SIG-M5 treated with dmso at 0.1 percent for 504 hours (cell line): ENCODE measurements at regions not wholly inside any gene's neighbourhood (a gene's known extent, or its start where the extent isn't known, plus 50 kb on each side); places are given as distances from the start of the nearest gene placed in this dataset.
A peak's percentile ranks its signal among the peaks of the same experiment; 100 is the strongest.
"Not testable (repeated sequence)": the region's sequence is repeated elsewhere in the genome, so short reads cannot be mapped to it uniquely, and the experiment has no call there.

Experiments
- DNase-seq: peaks from one replicate; lab custom pipeline; 2025; ENCODE audit not compliant: unreplicated experiment; lab: John Stamatoyannopoulos, UW

DNA sequence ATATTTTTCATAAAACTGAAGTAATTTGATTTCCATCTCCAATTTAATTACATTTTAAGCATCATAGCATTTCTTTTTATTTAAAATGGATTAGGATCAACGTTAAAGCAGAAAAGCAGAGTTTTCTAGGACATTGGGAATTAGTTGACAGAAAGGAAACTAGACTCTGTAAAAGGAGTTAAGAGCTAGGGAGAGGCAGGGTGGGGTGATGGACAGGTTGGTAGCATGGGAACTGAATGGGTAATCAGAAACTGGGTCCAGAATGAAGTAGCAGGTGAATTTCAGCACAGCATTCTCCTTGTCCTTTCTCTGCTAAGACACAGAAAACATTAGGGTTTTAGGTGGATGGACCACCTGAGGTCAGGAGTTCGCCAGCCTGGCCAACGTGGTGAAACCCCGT, 97.6 kb downstream of the ANAPC4 start:
- no peak for DNase-seq

DNA sequence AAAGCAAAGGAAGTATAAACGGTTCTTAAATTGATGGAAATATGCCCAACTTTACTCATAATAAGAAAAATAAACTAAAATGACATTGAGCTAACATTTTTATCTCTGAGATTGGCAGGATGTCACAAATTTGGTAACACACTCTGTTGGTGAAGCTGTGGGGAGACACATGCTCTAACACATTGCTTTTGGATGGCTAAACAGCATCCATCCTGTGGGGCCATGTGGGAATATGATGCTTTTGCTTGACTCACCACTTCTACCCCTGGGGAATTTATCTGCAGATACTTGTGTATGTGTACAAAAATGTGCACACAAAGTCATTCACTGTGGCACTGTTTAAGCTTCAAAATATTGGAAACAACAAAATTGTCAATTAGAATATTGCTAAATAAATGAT, 100.2 kb downstream of the ANAPC4 start:
- no peak for DNase-seq

DNA sequence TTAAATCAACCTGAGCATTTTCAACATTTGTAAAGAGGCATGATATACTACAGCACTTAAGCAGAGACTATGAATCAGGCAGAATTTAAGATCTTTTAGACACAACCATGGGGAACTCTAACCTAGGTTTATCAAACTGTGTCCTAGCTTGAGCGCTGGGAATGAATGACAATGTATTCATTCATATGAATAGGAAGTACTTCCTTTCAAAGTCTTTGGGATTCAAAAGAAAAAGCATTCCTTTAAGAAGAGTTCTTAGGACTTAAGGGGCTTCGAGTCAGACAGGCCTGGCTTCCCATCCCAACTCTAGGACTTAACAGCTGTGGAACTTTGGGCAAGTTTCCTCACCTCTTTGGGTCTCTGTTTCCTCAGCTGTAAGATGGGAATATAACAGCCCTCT, 104.6 kb downstream of the ANAPC4 start:
- DNase-seq: no peak

DNA sequence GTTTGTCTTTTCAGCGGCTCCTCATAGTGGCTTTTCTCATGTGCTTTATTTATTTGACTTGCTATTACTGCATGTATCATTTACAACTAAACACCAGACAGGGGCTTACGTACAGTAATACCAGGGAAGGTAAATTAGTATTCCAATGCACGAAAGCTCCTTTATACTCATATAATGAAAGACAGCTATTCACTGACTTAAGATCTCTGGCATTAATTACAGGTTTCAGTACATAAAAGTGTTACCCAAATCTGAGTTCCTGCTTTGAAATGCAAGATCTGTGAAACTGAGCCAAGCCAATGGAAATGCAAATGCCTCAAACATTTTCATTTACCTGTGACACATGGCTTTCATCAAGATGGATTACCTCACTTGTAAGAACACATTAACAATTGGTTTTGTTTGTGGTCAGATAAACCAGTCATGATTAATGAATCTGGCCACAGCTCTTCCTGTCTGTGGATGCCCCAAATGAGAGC, 107.2 kb downstream of the ANAPC4 start:
- DNase-seq: no peak

DNA sequence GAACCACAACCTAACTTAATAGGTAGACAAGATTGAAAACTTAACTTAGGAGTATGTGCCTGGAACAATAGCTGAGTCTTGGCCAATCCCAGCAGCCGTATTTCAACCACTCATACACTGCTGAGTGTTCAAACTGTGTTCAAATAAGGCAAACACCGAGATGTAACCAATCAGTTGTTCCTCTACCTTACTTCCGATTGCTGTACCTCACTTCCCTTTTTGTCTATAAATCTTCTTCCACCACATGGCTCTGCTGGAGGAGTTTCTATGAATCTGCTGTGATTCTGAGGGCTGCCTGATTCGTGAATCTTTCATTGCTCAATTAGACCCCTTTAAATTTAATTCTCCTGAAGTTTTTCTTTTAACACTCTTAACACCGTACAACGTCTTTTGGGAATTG, 108.0 kb downstream of the ANAPC4 start:
- peak; percentile 18 for DNase-seq

DNA sequence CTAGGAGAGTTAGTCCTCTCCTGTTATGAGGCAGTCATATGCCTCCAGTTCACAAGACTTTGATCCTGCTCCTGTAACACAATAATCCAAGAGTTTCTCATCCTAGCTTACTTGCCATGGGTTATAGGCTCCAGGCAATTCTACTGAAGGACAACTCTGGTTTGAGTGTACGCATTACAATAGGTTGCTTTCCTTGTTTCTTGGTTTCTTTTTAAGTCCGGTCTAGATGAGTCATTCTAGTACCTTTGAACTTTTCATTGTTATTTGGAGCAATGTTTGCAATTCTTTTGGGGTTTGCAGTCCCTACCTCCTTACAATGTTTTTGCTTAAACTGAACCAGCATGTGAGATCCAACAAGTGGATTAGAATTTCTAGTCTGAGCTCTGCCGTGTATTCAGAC, 109.1 kb downstream of the ANAPC4 start:
- no peak for DNase-seq

DNA sequence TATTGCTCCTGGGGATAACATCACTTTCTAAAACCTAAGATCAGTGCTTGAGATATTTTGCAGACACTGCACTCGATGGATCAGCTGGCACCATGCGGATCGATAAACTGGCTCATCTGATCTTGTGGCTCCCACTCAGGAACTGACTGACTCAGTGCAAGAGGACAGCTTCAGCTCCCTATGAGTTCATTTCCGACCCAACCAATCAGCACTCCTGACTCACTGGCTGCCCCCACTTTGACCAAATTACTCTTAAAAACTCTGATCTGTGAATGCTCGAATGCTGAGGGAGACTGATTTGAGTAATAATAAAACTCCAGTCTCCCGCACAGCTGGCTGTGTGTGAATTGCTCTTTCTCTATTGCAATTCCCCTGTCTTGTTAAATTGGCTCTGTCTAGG, 110.1 kb downstream of the ANAPC4 start:
- DNase-seq: no peak

DNA sequence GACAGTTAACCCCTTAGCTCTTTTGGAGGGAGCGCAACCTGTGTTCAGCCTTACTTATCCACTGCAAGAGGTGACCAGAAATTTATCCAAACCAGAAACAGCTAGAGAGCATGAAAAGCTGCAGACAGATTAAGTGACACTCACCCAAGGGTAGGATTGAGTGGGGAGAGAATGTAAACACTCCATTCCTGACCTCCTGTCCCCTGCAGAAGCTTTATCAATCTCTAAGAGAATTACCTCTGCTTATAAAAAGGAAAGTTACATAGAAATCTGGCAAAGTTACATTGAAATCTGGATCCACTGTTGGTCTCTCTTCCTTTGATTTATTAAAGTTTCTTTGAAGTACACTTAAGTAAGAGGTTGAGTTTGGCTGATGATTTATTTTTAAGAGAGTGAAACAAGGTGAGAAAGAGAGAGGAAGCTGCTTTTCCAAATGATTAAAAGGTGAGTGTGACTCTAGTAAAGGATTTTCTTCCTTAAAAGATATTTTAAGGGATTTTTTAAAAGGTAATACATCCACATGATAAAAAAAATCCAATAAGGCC, 112.3 kb downstream of the ANAPC4 start:
- no peak for DNase-seq

DNA sequence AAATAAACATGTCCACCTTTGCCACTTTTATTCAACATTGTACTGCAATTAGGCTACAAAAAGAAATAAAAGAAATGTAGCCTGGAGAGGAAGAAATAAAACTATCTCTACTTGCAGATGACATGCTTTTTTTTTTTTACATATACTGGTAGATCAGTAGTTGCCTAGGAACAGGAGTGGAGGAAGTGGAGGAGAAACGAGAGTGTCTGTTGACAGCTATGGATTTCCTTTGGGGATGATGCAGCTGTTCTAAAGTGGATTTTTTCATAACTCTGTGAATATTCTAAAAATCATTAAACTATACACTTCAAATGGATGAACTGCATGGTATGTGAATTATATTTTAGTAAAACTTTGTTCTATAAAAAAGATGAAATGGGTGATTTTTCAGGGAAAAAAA, 116.4 kb downstream of the ANAPC4 start:
- DNase-seq: no peak

DNA sequence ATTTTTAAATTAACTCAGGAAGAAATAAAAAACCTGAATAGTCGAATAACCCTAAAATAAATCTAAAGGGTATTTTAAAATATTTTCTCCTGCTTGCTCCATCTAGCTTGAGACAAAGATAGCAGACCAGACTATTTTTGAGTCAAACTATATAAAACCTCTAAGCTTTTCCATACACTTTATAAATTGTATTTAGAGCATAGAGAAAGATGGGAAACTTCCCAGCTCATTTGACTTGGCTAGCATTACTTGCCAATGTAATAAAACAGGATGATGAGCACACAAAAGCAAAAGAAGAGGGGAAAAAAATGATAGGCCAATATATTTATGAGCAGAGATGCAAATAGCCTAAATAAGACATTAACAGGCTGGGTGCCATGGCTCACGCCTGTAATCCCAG, 117.1 kb downstream of the ANAPC4 start:
- DNase-seq: no peak

DNA sequence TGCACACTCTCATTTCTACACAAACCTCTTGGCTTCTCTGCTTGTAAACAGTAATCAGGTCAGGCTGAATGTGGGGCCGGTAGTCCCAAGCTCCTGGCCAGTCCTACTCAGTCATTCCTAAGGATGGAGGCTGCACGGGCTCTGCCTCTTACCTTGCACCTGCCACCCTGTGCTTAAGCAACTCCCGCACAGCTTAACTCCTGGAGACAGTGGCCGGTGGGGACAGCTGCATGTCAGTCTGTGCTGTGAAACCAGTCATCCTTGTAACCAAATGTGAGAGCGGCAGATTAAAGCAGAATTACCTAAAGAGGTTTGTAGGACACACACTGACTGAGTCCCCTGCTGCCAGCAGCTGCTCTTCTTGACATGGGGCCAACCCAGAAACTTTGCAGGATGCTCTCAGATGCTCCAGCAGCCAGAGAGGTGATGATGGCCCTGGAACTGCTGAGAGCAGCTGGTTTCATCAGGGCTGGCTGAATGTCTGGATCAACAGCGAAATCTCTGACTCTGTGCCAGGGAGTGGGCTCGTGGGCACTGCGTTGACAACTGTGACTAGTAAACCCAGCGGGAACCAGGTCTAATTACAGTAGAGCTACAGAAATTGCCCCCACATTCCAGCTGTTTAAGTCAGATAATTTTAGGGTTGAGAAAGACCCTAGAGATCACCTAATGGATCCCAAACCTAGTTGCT, 123.7 kb downstream of the ANAPC4 start:
- DNase-seq: no peak

DNA sequence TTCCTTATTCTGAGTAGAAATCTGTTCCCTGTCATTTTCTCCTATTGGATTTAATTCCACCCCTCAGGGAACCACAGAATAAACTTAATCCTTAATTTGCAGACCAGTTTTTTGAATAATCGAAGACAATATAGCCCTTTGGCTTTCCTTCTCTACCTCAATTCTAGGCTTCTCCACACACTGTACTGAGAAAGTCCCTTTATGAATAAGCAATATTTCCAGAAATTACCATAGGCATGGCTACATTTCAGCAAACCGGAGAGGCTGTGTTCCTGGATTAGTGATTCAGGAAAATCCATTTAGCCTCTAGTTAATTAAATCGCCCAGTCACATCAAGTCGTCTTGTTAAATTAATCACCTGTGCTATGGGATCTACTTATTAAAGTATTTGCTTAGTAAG, 125.1 kb downstream of the ANAPC4 start:
- DNase-seq: no peak

DNA sequence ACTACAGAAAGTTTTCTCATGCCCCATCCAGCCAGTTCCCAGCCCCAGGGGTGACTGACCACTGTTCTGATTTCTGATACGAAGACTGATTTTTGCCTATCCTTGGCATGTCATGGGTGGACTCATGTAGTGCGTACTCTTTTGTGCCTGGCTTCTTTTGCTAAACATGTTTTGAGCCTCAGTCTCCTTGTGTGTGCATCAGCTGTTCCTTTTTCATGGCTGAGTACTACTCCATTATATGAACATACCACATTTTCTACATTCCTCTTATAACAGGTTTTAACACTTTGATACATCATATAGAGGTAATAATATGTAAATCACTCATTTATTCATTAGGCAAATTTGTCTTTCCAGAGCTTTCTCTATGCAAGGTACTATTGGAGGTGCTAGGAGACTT, 126.7 kb downstream of the ANAPC4 start:
- no peak for DNase-seq

DNA sequence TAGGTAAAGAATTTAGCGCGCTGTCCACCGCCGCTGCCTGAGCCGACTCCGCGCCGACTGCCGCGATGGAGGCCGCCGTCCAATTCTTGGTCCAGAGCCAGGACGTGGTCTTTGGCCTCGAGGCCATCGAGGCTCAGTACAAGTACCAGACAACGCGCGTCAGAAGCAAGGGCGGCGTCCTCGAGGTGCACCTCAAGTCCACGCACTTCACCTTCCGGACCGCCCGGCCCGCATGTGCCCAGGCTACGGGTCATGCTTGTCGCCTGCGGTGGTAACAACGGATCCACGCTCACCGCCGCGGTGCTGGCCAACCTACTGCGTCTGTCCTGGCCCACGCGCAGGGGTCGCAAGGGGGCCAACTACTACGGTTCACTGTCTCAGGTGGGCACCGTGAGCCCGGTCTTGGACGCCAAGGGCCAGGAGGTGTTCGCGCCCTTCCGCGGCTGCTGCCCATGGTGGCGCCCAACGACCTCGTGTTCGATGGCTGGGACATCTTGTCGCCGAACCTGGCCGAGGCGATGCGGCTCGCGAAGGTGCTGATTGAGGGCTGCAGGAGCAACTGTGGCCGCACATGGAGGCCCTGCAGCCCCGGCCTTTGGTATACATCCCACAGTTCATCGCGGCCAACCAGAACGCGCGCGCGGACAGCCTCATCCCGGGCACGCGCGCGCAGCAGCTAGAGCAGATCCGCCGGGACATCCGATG, 128.0 kb downstream of the ANAPC4 start:
- no peak for DNase-seq

DNA sequence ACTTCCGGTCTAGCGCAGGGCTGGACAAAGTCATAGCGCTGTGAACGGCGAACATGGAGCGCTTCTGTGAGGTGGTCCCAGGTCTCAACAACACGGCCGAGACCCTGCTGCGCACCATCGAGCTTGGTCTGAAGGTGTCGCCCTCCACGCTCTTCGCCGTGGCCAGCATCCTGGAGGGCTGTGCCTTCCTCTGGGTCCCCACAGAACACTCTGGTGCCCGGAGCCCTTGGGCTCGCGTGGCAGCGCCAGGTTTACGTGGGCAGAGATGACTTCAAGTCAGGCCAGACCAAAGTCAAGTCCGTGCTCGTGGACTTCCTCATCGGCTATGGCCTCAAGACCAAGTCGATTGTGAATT, 128.6 kb downstream of the ANAPC4 start:
- no peak for DNase-seq

DNA sequence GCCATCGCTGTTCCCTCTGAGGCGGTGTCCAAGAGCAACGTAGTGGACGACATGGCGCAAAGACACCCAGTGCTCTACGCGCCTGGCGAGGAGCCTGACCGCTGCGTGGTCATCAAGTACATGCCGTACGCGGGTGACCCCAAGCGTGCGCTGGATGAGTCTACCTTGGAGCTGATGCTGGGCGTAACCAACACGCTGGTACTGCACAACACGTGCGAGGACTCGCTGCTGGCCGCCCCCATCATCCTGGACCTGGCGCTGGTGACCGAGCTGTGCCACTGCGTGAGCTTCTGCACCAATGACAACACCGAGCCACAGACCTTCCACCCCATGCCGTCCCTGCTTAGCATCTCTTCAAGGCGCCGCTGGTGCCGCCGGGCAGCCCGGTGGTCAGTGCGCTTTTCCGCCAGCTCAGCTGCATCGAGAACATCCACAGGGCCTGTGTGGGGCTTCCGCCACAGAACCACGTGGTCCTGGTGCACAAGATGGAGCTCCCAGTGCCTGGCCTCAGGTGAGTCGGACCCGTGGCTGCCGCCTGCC, 129.0 kb downstream of the ANAPC4 start:
- no peak for DNase-seq

DNA sequence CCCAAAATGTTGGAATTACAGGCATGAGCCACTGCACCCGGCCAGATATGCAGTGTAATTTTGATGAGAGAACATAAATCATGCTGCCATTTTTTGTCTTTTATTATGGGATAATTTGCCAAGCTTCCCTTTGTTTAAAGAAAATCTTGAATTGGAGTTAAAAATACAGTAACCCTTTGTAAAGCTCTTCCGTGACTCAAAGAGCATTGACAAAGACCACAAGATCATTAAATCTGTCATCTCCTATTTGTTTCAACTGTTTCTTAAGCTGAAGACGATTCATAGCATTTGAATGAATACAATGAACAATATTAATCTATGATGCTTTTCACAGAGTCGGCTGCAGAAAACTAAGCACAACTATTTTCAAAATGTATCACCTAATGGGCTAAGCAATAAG, 132.6 kb downstream of the ANAPC4 start:
- DNase-seq: no peak

DNA sequence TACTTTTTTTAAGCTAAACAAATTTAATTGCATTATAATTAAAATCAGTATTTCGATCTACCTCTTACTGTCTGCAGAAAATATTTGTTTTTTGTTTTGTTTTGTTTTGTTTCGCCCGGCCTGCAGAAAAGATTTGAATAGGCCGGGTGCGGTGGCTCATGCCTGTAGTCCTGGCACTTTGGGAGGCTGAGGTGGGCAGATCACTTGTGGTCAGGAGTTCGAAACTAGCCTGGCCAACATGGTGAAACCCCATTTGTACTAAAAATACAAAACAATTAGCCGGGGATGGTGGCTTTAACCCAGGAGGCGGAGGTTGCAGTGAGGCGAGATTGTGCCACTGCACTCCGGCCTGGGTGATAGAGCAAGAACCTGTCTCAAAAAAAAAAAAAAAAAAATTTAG, 134.8 kb downstream of the ANAPC4 start:
- DNase-seq: not testable (repeated sequence)

DNA sequence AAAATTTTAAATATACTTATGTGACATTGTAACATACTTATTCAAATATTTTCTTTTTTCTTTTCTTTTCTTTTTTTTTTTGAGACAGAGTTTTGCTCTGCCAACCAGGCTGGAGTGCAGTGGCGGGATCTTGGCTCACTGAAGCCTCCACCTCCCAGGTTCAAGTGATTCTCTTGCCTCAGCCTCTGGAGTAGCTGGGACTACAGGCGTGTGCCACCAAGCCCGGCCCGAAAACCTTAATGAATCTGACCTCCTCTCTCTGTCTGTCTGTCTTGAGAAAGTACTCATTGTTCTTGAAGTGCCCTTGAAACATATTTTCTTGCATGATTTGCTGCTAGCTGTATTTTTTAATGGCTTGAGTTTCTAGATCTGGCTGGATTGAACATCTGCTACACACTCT, 136.8 kb downstream of the ANAPC4 start:
- DNase-seq: no peak

DNA sequence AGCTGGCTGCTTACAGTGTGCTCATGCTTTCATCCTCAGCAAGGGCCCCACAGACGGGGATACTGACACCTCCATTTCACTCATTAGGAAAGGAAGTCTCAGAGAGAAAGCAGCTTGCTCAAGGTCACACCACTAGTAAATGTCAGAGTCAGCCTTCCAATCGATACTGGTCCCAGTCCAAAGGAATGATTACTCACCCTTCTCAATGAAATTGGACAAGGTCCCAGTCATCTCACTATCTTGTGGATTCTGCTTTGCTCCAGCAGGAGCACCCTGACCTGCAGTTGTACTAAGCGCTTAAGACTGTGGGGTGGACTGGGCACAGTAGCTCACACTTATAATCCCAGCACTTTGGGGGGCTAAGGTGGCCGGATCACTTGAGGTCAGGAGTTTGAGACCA, 132.2 kb upstream of the SLC34A2 start:
- DNase-seq: no peak

DNA sequence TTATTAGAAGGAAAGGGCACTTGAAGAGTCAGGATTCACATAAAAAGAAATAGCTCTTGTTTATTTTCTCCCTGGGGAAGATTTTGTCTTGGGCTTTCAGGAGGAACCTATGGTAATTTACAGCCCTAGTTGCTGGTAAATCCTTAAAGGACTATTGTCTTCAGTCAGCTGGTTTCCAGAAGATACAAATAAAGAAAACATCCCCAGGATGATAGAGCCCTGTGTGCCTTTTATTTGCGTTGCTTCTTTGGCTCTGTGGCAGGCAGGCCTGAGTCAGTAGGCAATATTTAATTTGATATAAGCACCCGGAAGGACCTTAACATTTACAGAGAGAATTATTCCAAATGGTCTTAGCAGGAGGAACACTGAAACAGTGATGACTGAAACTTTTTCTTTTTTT, 131.0 kb upstream of the SLC34A2 start:
- DNase-seq: no peak

DNA sequence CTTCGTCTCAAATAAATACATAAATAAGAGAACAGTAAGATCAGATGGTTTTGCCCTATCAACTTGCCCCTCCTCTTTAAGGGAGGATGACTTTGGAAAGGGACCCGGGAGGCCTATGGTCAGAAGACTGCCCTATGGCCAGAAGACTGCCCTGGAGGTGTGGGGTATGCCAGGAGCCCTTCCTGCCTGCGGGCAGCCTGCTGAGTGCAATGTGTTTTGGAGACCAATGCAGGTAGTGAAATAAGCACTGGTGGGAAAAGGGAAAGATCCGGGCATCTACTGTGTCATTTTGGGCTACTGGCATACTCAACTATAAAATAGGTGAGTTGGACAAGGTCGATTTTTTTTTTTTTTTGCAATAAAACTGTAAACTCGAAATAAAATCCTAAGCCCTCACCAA, 129.8 kb upstream of the SLC34A2 start:
- DNase-seq: no peak
